MM.1S (cell line): ENCODE measurements at regions not wholly inside any gene's neighbourhood (a gene's known extent, or its start where the extent isn't known, plus 50 kb on each side); places are given as distances from the start of the nearest gene placed in this dataset.

ENCODE experiments used
- DNase-seq: peaks from one replicate; pipeline ENCODE4 v3.0.0-alpha.2; 2015
- H2AFZ ChIP-seq: fragments of 300-600 bp; sonication (generic); 2 replicates; pipeline ENCODE4 v1.6.0; 2016; ENCODE audit warnings: antibody characterized with exemption, low read length
- H3F3A ChIP-seq: fragments of 300-600 bp; sonication (generic); 2 replicates; pipeline ENCODE4 v1.6.1; 2016; ENCODE audit warnings: mild to moderate bottlenecking, antibody characterized with exemption, low read length, moderate library complexity, mixed read lengths; ENCODE audit not compliant: insufficient read depth
- H3K27ac ChIP-seq: fragments of 300-600 bp; sonication (generic); 2 replicates; pipeline ENCODE4 v1.5.1; 2016; ENCODE audit warnings: mild to moderate bottlenecking, low read length
- H3K27me3 ChIP-seq: fragments of 300-600 bp; sonication (generic); replicated peaks from 2 replicates; pipeline ENCODE4 v1.6.0; 2016; ENCODE audit warnings: low read length; ENCODE audit not compliant: insufficient read depth
- H3K36me3 ChIP-seq: fragments of 300-600 bp; sonication (generic); replicated peaks from 2 replicates; pipeline ENCODE4 v1.6.1; 2016; ENCODE audit warnings: mild to moderate bottlenecking, low read length, mixed read lengths; ENCODE audit not compliant: insufficient read depth
- H3K4me1 ChIP-seq: fragments of 300-600 bp; sonication (generic); 2 replicates; pipeline ENCODE4 v1.6.1; 2016; ENCODE audit warnings: low read length, mixed read lengths
- H3K4me2 ChIP-seq: fragments of 300-600 bp; sonication (generic); 2 replicates; pipeline ENCODE4 v1.6.0; 2016; ENCODE audit warnings: low read depth, low read length
- H3K4me3 ChIP-seq: fragments of 300-600 bp; sonication (generic); 2 replicates; pipeline ENCODE4 v1.5.1; 2016; ENCODE audit warnings: low read length, mixed read lengths
- H3K79me2 ChIP-seq: fragments of 300-600 bp; sonication (generic); 2 replicates; pipeline ENCODE4 v1.6.1; 2016; ENCODE audit warnings: mixed run types, low read length, mixed read lengths
- H3K9ac ChIP-seq: fragments of 300-600 bp; sonication (generic); 2 replicates; pipeline ENCODE4 v1.6.1; 2016; ENCODE audit warnings: low read length, mixed read lengths
- H3K9me2 ChIP-seq: fragments of 300-600 bp; sonication (generic); replicated peaks from 2 replicates; pipeline ENCODE4 v1.6.1; 2016; ENCODE audit warnings: mild to moderate bottlenecking, low read length, mixed read lengths; ENCODE audit not compliant: insufficient read depth
- H3K9me3 ChIP-seq: fragments of 300-600 bp; sonication (generic); replicated peaks from 2 replicates; pipeline ENCODE4 v1.6.1; 2016; ENCODE audit warnings: mild to moderate bottlenecking, low read length, mixed read lengths; ENCODE audit not compliant: insufficient read depth
- H4K20me1 ChIP-seq: fragments of 300-600 bp; sonication (generic); 2 replicates; pipeline ENCODE4 v1.6.1; 2016; ENCODE audit warnings: mild to moderate bottlenecking, low read length, moderate library complexity, mixed read lengths; ENCODE audit not compliant: insufficient read depth
- CTCF ChIP-seq: fragments of 300-600 bp; sonication (generic); IDR thresholded peaks from 2 replicates; pipeline ENCODE4 v1.5.1; 2016; ENCODE audit warnings: antibody characterized with exemption, low read length, mixed read lengths
- EZH2 ChIP-seq: fragments of 300-600 bp; sonication (generic); optimal IDR thresholded peaks from 2 replicates; pipeline ENCODE3; 2017; ENCODE audit warnings: low read depth, mild to moderate bottlenecking, antibody characterized with exemption, low read length, mixed read lengths
- EZH2phosphoT487 ChIP-seq: fragments of 300-600 bp; sonication (generic); IDR thresholded peaks from 2 replicates; pipeline ENCODE4 v1.6.1; 2018; ENCODE audit warnings: antibody characterized with exemption, low read length

- Histone ChIP-seq H3K9me2 (no peaks in the 10 kb centered on the region), H2AFZ (no peak overlapping the region), H3K9me3 (no peaks in the 10 kb centered on the region), H3K4me2 (no peak overlapping the region), H3K79me2 (no peaks in the 10 kb centered on the region), H3K4me3 (no peak overlapping the region), H3K4me1 (peaks cover 10% of the 10 kb centered on the region), H3F3A (0 out of 2 replicates have a peak, but pooled peaks cover 7% of the 10 kb centered on the region), H3K27me3 (no peaks in the 10 kb centered on the region), H4K20me1 (no peaks in the 10 kb centered on the region), H3K36me3 (no peaks in the 10 kb centered on the region), H3K27ac (no peak overlapping the region), H3K9ac (no peak overlapping the region)
- no peak for TF ChIP-seq EZH2phosphoT487
- no peak for DNase-seq
Measured at GRCh38 chr2:150043172-150043500, 444.3 kb downstream of the RND3 start.

GRCh38 chr2:150042500-150043171, 444.8 kb downstream of the RND3 start:
- Histone ChIP-seq H2AFZ (no peak overlapping the region), H3K9ac (no peak overlapping the region), H3K27me3 (no peaks in the 10 kb centered on the region), H3K4me2 (no peak overlapping the region), H3F3A (0 out of 2 replicates have a peak, but pooled peaks cover 2% of the 10 kb centered on the region), H3K4me1 (peaks cover 5% of the 10 kb centered on the region), H4K20me1 (no peaks in the 10 kb centered on the region), H3K4me3 (no peak overlapping the region), H3K79me2 (no peaks in the 10 kb centered on the region), H3K27ac (no peak overlapping the region), H3K9me2 (no peaks in the 10 kb centered on the region), H3K9me3 (no peaks in the 10 kb centered on the region), H3K36me3 (no peaks in the 10 kb centered on the region)
- no peak for DNase-seq
- TF ChIP-seq EZH2, result no peak
- no peak for TF ChIP-seq EZH2phosphoT487
- no peak for TF ChIP-seq CTCF

- Histone ChIP-seq H3K27ac (no peak overlapping the region), H3K9me2 (no peaks in the 10 kb centered on the region), H3K9ac (no peak overlapping the region), H3K4me1 (no peaks in the 10 kb centered on the region), H3K4me3 (no peak overlapping the region), H3K4me2 (no peak overlapping the region), H3K36me3 (no peaks in the 10 kb centered on the region), H3K9me3 (no peaks in the 10 kb centered on the region), H3K27me3 (no peaks in the 10 kb centered on the region), H2AFZ (no peak overlapping the region), H4K20me1 (no peaks in the 10 kb centered on the region), H3F3A (no peaks in the 10 kb centered on the region), H3K79me2 (no peaks in the 10 kb centered on the region)
- TF ChIP-seq CTCF (no peak), EZH2 (no peak), EZH2phosphoT487 (no peak)
- DNase-seq, result no peak
Measured at GRCh38 chr2:150041722-150042425, 445.6 kb downstream of the RND3 start.

- Histone ChIP-seq H3K9me3 (no peaks in the 10 kb centered on the region), H3F3A (no peaks in the 10 kb centered on the region), H2AFZ (no peak overlapping the region), H3K79me2 (no peaks in the 10 kb centered on the region), H3K9ac (no peak overlapping the region), H3K4me3 (no peak overlapping the region), H3K36me3 (no peaks in the 10 kb centered on the region), H3K9me2 (no peaks in the 10 kb centered on the region), H4K20me1 (no peaks in the 10 kb centered on the region), H3K4me1 (no peaks in the 10 kb centered on the region), H3K4me2 (no peak overlapping the region), H3K27me3 (no peaks in the 10 kb centered on the region), H3K27ac (no peak overlapping the region)
- peak; percentile 11 for DNase-seq
- no peak for TF ChIP-seq EZH2
- no peak for TF ChIP-seq CTCF
- TF ChIP-seq EZH2phosphoT487, result no peak
Measured at GRCh38 chr2:150036622-150037021, 449.0 kb upstream of the MMADHC start.
